Neural progenitor cell (in vitro differentiated cells): ENCODE measurements at regions not wholly inside any gene's neighbourhood (a gene's known extent, or its start where the extent isn't known, plus 50 kb on each side); places are given as distances from the start of the nearest gene placed in this dataset.
A peak's percentile ranks its signal among the peaks of the same experiment; 100 is the strongest.

ENCODE experiments used
- DNase-seq: peaks from one replicate; pipeline ENCODE4 v3.0.0-alpha.2; 2016; ENCODE audit warnings: low spot score
- H2AFZ ChIP-seq: fragments of 200-600 bp; sonication (generic); replicated peaks from 2 replicates; pipeline ENCODE4 v1.6.1; 2016; ENCODE audit warnings: antibody characterized with exemption
- H3F3A ChIP-seq: fragments of 200-600 bp; sonication (generic); 2 replicates; pipeline ENCODE4 v1.6.1; 2016; ENCODE audit warnings: antibody characterized with exemption, low read depth
- H3K27ac ChIP-seq: fragments of 200-600 bp; sonication (generic); 2 replicates; pipeline ENCODE4 v1.5.1; 2016; ENCODE audit warnings: mild to moderate bottlenecking
- H3K27me3 ChIP-seq: fragments of 200-600 bp; sonication (generic); 2 replicates; pipeline ENCODE4 v1.6.1; 2016; ENCODE audit warnings: mild to moderate bottlenecking, moderate library complexity
- H3K36me3 ChIP-seq: fragments of 200-600 bp; sonication (generic); 2 replicates; pipeline ENCODE4 v1.5.1; 2016
- H3K4me1 ChIP-seq: fragments of 200-600 bp; sonication (generic); 2 replicates; pipeline ENCODE4 v1.6.1; 2016; ENCODE audit warnings: mixed run types
- H3K4me2 ChIP-seq: fragments of 200-600 bp; sonication (generic); 2 replicates; pipeline ENCODE4 v1.6.1; 2016
- H3K4me3 ChIP-seq: fragments of 200-600 bp; sonication (generic); 2 replicates; pipeline ENCODE4 v1.5.1; 2016
- H3K79me2 ChIP-seq: fragments of 200-600 bp; sonication (generic); 2 replicates; pipeline ENCODE4 v1.6.1; 2016; ENCODE audit warnings: low read depth
- H3K9ac ChIP-seq: fragments of 200-600 bp; sonication (generic); 2 replicates; pipeline ENCODE4 v1.6.1; 2016
- H3K9me3 ChIP-seq: fragments of 200-600 bp; sonication (generic); 2 replicates; pipeline ENCODE4 v1.5.1; 2016; ENCODE audit warnings: low read depth
- H4K20me1 ChIP-seq: fragments of 200-600 bp; sonication (generic); 2 replicates; pipeline ENCODE4 v1.6.1; 2016; ENCODE audit warnings: low read depth
- H3K27ac Mint-ChIP-seq: 3 replicates; pipeline ENCODE4 v1.8.0; 2021; ENCODE audit warnings: mixed read lengths
- H3K27me3 Mint-ChIP-seq: 2 replicates; pipeline ENCODE4 v1.8.0; 2022; ENCODE audit warnings: low read depth, mild to moderate bottlenecking, inconsistent platforms, moderate library complexity, mixed read lengths; ENCODE audit not compliant: insufficient read depth
- H3K36me3 Mint-ChIP-seq: 3 replicates; pipeline ENCODE4 v1.8.0; 2021; ENCODE audit warnings: mixed read lengths
- H3K4me1 Mint-ChIP-seq: 3 replicates; pipeline ENCODE4 v1.8.0; 2021; ENCODE audit warnings: mixed read lengths
- H3K4me3 Mint-ChIP-seq: 3 replicates; pipeline ENCODE4 v1.8.0; 2021; ENCODE audit warnings: mild to moderate bottlenecking, moderate library complexity, mixed read lengths
- H3K9me3 Mint-ChIP-seq: 3 replicates; pipeline ENCODE4 v1.8.0; 2020; ENCODE audit warnings: mixed read lengths
- EZH2 ChIP-seq: fragments of 200-600 bp; sonication (generic); IDR thresholded peaks from 2 replicates; pipeline ENCODE4 v1.6.1; 2017; ENCODE audit warnings: antibody characterized with exemption, mild to moderate bottlenecking, moderate library complexity
- EZH2phosphoT487 ChIP-seq: fragments of 200-600 bp; sonication (generic); IDR thresholded peaks from 2 replicates; pipeline ENCODE4 v1.6.1; 2017; ENCODE audit warnings: antibody characterized with exemption
- TF ChIP-seq, protein P1 (sequence below): fragments of 200-600 bp; sonication (generic); IDR thresholded peaks from 2 replicates; pipeline ENCODE4 v1.5.1; 2017; ENCODE audit warnings: antibody characterized with exemption, mild to moderate bottlenecking

DNA sequence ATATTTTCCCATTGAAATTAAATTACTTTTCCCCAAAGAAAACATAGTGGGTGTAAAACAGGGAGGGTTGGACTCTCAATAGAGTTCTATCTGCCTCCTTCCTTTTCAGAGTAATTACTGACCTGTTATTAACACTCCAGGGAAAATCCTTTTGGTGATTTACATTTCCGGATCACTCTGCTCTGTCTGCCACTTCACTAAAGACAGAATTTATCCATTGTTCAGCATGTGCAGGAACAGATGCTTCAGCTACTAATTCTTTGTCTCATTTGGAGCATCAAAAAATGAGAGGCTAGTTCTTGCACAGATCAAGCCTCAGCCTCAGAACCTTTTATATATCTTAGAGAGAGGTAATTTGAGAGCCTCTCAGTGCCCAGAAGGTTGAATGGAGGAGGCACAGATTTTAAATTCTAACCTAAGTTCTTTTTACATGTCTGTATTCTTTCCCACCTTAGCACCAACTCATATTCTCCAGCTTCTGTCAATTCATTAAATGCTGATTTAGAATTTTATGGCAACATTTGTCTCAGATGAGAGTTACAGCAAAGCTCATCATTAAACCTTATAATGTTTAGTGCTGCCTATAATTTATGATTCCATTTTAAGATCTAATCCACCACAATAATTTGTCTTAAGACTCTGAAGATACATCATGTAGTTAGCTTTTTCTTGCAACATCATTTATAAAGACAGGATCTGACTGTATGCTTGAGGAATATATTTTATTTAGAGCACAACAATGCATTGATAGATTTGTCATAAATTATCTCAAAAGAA is 1494.4 kb downstream of the STIM2 start:
- Mint-ChIP-seq H3K27me3 (no peaks in the 10 kb centered on the region), H3K4me1 (peaks cover 32% of the 10 kb centered on the region), H3K27ac (peak overlapping the region; percentile 85), H3K4me3 (no peak overlapping the region), H3K9me3 (peaks cover 17% of the 10 kb centered on the region), H3K36me3 (no peaks in the 10 kb centered on the region)
- no peaks in the 10 kb centered on the region for H4K20me1 ChIP-seq
- H3K9me3 ChIP-seq, result no peaks in the 10 kb centered on the region
- no peaks in the 10 kb centered on the region for H3F3A ChIP-seq
- H3K4me3 ChIP-seq, result no peak overlapping the region
- no peak overlapping the region for H3K27ac ChIP-seq
- no peak overlapping the region for H2AFZ ChIP-seq
- no peaks in the 10 kb centered on the region for H3K36me3 ChIP-seq
- H3K9ac ChIP-seq, result no peak overlapping the region
- DNase-seq, result peak; percentile 56
- TF ChIP-seq, protein P1, sequence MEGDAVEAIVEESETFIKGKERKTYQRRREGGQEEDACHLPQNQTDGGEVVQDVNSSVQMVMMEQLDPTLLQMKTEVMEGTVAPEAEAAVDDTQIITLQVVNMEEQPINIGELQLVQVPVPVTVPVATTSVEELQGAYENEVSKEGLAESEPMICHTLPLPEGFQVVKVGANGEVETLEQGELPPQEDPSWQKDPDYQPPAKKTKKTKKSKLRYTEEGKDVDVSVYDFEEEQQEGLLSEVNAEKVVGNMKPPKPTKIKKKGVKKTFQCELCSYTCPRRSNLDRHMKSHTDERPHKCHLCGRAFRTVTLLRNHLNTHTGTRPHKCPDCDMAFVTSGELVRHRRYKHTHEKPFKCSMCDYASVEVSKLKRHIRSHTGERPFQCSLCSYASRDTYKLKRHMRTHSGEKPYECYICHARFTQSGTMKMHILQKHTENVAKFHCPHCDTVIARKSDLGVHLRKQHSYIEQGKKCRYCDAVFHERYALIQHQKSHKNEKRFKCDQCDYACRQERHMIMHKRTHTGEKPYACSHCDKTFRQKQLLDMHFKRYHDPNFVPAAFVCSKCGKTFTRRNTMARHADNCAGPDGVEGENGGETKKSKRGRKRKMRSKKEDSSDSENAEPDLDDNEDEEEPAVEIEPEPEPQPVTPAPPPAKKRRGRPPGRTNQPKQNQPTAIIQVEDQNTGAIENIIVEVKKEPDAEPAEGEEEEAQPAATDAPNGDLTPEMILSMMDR, result no peak
- peak; percentile 51 for TF ChIP-seq EZH2
- H3K4me2 ChIP-seq, result peak overlapping the region; percentile 6
- peaks cover 17% of the 10 kb centered on the region for H3K4me1 ChIP-seq
- no peaks in the 10 kb centered on the region for H3K27me3 ChIP-seq
- H3K79me2 ChIP-seq, result no peaks in the 10 kb centered on the region

DNA sequence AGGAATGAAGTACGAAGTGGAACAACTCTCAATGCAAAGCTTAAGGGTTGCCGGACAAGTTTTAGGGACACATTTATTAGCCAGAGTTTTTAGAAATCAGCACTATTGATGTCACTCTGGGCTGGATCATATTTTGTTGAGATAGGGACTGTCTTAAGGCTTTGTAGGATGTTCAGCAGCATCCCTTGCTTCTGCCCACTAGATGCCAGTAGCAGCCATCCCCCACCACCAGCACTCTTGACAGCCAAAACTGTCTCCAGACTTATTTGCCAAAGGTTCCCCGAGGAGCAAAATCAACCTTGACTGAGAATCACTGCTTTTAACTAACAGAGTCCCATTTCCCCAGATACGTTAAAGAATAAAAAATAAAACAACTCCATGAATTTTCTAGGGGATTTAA is 1497.3 kb downstream of the STIM2 start:
- Histone ChIP-seq H3K4me3 (no peak overlapping the region), H3K9ac (no peak overlapping the region), H3F3A (no peaks in the 10 kb centered on the region), H3K79me2 (no peaks in the 10 kb centered on the region), H2AFZ (no peak overlapping the region), H3K27ac (no peak overlapping the region), H3K9me3 (no peaks in the 10 kb centered on the region), H3K4me2 (no peak overlapping the region), H3K4me1 (peaks cover 17% of the 10 kb centered on the region), H4K20me1 (no peaks in the 10 kb centered on the region), H3K36me3 (no peaks in the 10 kb centered on the region), H3K27me3 (no peaks in the 10 kb centered on the region)
- no peaks in the 10 kb centered on the region for H3K27me3 Mint-ChIP-seq
- peak; percentile 42 for DNase-seq
- no peak overlapping the region for H3K27ac Mint-ChIP-seq
- H3K4me3 Mint-ChIP-seq, result no peak overlapping the region
- no peak for TF ChIP-seq EZH2phosphoT487
- TF ChIP-seq, protein P1, result peak; percentile 52
- no peak for TF ChIP-seq EZH2
- H3K36me3 Mint-ChIP-seq, result no peaks in the 10 kb centered on the region
- H3K4me1 Mint-ChIP-seq, result peaks cover 20% of the 10 kb centered on the region
- H3K9me3 Mint-ChIP-seq, result peaks cover 3% of the 10 kb centered on the region

DNA sequence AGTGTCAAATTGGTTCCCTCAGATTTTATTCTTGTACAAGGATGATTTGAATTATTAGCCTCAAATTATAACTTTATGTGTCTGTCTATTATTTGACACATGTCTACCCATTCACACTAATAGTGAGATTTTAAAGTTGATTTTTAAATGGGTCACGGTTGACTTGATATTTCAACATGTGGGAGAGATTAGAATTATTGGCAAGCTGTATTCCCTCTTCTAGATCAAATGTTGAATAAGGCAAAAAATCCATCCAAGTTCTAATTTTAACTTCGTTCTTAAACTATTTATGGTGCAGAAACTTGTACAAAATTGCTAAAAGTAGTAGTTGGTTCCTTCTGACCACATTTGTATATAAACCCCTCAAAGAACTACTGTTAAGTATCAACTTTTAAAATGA is 1498.0 kb downstream of the STIM2 start:
- Histone ChIP-seq H2AFZ (no peak overlapping the region), H3K79me2 (no peaks in the 10 kb centered on the region), H3K4me3 (no peak overlapping the region), H3K4me1 (peaks cover 17% of the 10 kb centered on the region), H3K9ac (no peak overlapping the region), H3K36me3 (no peaks in the 10 kb centered on the region), H3K27me3 (no peaks in the 10 kb centered on the region), H3K27ac (no peak overlapping the region), H4K20me1 (no peaks in the 10 kb centered on the region), H3K9me3 (no peaks in the 10 kb centered on the region), H3K4me2 (no peak overlapping the region), H3F3A (no peaks in the 10 kb centered on the region)
- DNase-seq, result no peak
- no peak overlapping the region for H3K4me3 Mint-ChIP-seq
- no peak overlapping the region for H3K27ac Mint-ChIP-seq
- H3K27me3 Mint-ChIP-seq, result no peaks in the 10 kb centered on the region
- no peaks in the 10 kb centered on the region for H3K36me3 Mint-ChIP-seq
- peaks cover 2% of the 10 kb centered on the region for H3K9me3 Mint-ChIP-seq
- H3K4me1 Mint-ChIP-seq, result peaks cover 20% of the 10 kb centered on the region
- TF ChIP-seq EZH2phosphoT487, result no peak
- no peak for TF ChIP-seq EZH2
- TF ChIP-seq, protein P1, result no peak
